B cell (primary cell): ENCODE measurements at regions not wholly inside any gene's neighbourhood (a gene's known extent, or its start where the extent isn't known, plus 50 kb on each side); places are given as distances from the start of the nearest gene placed in this dataset.
A peak's percentile ranks its signal among the peaks of the same experiment; 100 is the strongest.

Experiments used
- ATAC-seq: fragments of 200-7000 bp; cut with Tn5 transposase; one replicate; pipeline ENCODE4 v1.10.0; 2021; ENCODE audit warnings: low read depth, mild to moderate bottlenecking, moderate number of reproducible peaks, moderate library complexity
- CTCF ChIA-PET: fragments of 350-600 bp; sonication (Branson Sonifier 250); formaldehyde crosslinking; loops from one replicate; lab custom pipeline; 2021; ENCODE audit warnings: antibody characterized with exemption, inconsistent platforms; lab: Charles Lee
- POLR2A ChIA-PET: fragments of 350-600 bp; sonication (Branson Sonifier 250); formaldehyde crosslinking; loops from one replicate; lab custom pipeline; 2021; ENCODE audit warnings: antibody characterized with exemption; lab: Charles Lee
- DNase-seq: peaks from one replicate; pipeline ENCODE4 v3.0.0; 2013
- H2AFZ ChIP-seq: 2 replicates; pipeline ENCODE4 v1.6.1; 2012; ENCODE audit warnings: mild to moderate bottlenecking, low read depth, low read length; ENCODE audit not compliant: insufficient read depth, poor library complexity, severe bottlenecking
- H3K27ac ChIP-seq, 2 donors: 1 replicate in 1 of 2; 2 replicates in 1 of 2; pipeline ENCODE4 v1.5.1; 2012 to 2013; ENCODE audit warnings: low read length in 2 of 2, mild to moderate bottlenecking in 2 of 2, moderate library complexity in 1 of 2
- H3K27me3 ChIP-seq, 4 experiments: fragments of 200-600 bp in 1 of 4; sonication (generic) in 1 of 4; replicated peaks in 1 of 4; 1 replicate in 2 of 4; 2 replicates in 2 of 4; pipeline versions ENCODE4 v1.6.1 to v1.7.0; 2013 to 2016; ENCODE audit warnings: low read length in 3 of 4, mild to moderate bottlenecking in 2 of 4, mixed read lengths in 1 of 4, moderate library complexity in 1 of 4; ENCODE audit not compliant: insufficient read depth in 4 of 4, control insufficient read depth in 3 of 4; ENCODE audit errors: control extremely low read depth in 1 of 4
- H3K36me3 ChIP-seq, 2 experiments: replicated peaks in 1 of 2; 1 replicate in 1 of 2; 2 replicates in 1 of 2; pipeline versions ENCODE4 v1.6.1 to v1.7.1; 2013; ENCODE audit warnings: low read length in 1 of 2; ENCODE audit not compliant: insufficient read depth in 2 of 2, control insufficient read depth in 1 of 2; ENCODE audit errors: control extremely low read depth in 1 of 2, extremely low read depth in 1 of 2
- H3K4me1 ChIP-seq, 2 donors: fragments of 200-600 bp in 1 of 2; sonication (generic) in 1 of 2; 1 replicate in 1 of 2; 2 replicates in 1 of 2; pipeline versions ENCODE4 v1.5.1 to v1.6.1; 2013 to 2017; ENCODE audit warnings: low read length in 2 of 2; ENCODE audit not compliant: control insufficient read depth in 2 of 2, insufficient read depth in 2 of 2
- H3K4me2 ChIP-seq: replicated peaks from 2 replicates; pipeline ENCODE3; 2012; ENCODE audit warnings: mild to moderate bottlenecking, low read depth, low read length; ENCODE audit not compliant: poor library complexity, severe bottlenecking
- H3K4me3 ChIP-seq, 5 experiments: fragments of 200-600 bp in 1 of 5; sonication (generic) in 1 of 5; 1 replicate in 3 of 5; 2 replicates in 2 of 5; pipeline versions ENCODE4 v1.5.1 to v1.7.0; 2011 to 2016; ENCODE audit warnings: low read length in 4 of 5, mild to moderate bottlenecking in 4 of 5, low read depth in 2 of 5, control low read depth in 1 of 5, moderate library complexity in 1 of 5; ENCODE audit not compliant: insufficient read depth in 1 of 5; ENCODE audit errors: control extremely low read depth in 1 of 5, extremely low read depth in 1 of 5
- H3K79me2 ChIP-seq: fragments of 200-600 bp; sonication (generic); one replicate; pipeline ENCODE4 v1.6.0; 2016; ENCODE audit warnings: low read length; ENCODE audit not compliant: control insufficient read depth, insufficient read depth
- H3K9ac ChIP-seq: fragments of 200-600 bp; sonication (generic); 2 replicates; pipeline ENCODE4 v1.6.1; 2017; ENCODE audit warnings: mild to moderate bottlenecking, low read length, moderate library complexity
- H3K9me3 ChIP-seq, 3 donors: one replicate each; pipeline versions ENCODE4 v1.6.1 to v1.7.1; 2013; ENCODE audit warnings: low read length in 2 of 3; ENCODE audit not compliant: control insufficient read depth in 2 of 3, insufficient read depth in 1 of 3; ENCODE audit errors: control extremely low read depth in 1 of 3
- H4K20me1 ChIP-seq: 2 replicates; pipeline ENCODE4 v1.6.0; 2012; ENCODE audit warnings: mild to moderate bottlenecking, low read length; ENCODE audit not compliant: insufficient read depth, control insufficient read depth, poor library complexity, severe bottlenecking
- H3K27ac Mint-ChIP-seq: one replicate; pipeline ENCODE4 v1.8.0; 2021; ENCODE audit warnings: mixed read lengths
- H3K27me3 Mint-ChIP-seq: one replicate; pipeline ENCODE4 v1.8.0; 2021; ENCODE audit warnings: mixed read lengths
- H3K4me1 Mint-ChIP-seq: one replicate; pipeline ENCODE4 v1.8.0; 2021; ENCODE audit warnings: mixed read lengths
- H3K4me3 Mint-ChIP-seq: one replicate; pipeline ENCODE4 v1.8.0; 2021; ENCODE audit warnings: mixed read lengths
- H3K9me3 Mint-ChIP-seq: one replicate; pipeline ENCODE4 v1.8.0; 2022; ENCODE audit warnings: mixed read lengths; ENCODE audit not compliant: insufficient read depth
- CTCF ChIP-seq: fragments of 200-600 bp; IDR thresholded peaks from one replicate; pipeline ENCODE4 v1.8.0; 2022; ENCODE audit warnings: antibody characterized with exemption, mild to moderate bottlenecking
- EZH2 ChIP-seq: IDR thresholded peaks from 2 replicates; pipeline ENCODE4 v1.6.1; 2012; ENCODE audit warnings: borderline replicate concordance, low read depth, mild to moderate bottlenecking, moderate library complexity, low read length; ENCODE audit not compliant: insufficient read depth, poor library complexity, severe bottlenecking
- WGBS: methylation state at CpG from one replicate; pipeline ENCODE4 v1.1.5; 2013; ENCODE audit warnings: missing lambda C conversion rate; ENCODE audit not compliant: insufficient coverage; 5-methylcytosine and 5-hydroxymethylcytosine counted together
- intact Hi-C: fragments of 100-400 bp; cut with micrococcal nuclease; formaldehyde crosslinking; loops from one replicate; pipeline ENCODE4 v1.10.0; 2022

DNA sequence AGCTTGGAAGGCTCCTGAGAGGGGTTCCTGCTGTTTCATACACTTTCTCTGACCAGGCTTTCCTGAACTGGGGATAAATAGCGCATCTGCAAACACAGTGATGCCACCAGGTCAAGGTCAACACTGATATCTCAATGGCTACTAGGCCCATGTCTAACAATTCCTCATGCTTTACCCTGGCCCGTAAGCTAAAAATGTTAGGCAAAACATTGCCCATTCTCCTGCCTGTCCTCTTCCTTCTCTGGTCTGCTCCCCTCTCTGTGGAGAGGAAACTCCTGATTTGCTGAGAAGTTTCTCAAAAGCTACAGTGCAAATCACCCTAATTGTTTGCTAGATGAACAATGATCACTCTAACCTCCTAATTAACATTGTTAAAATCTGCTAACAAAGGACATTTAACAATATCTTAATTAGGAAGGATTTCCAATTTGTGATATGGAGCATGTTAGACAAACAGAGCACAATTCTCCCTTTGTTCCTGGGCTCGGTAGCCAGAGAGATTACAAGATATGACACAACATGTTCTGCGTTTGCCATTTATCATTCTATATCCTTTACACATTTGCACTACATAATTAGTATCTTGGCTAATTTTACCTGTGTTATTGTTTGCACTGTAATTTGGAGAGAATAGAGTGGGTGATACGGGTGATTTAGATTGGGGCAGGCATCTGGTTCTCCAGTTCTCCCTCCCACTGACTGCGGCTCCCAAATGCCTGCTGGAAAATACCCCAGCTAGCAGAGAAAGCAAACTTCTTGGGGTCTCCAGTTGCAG is 266.8 kb downstream of the CD83 start:
- H3K4me3 ChIP-seq: no peak overlapping the region
- H3K9me3 ChIP-seq: peaks cover 0 to 3% (median 0%) of the 10 kb centered on the region in 3 donors
- H3K27me3 Mint-ChIP-seq: no peaks in the 10 kb centered on the region
- DNase-seq (no peak), ATAC-seq (no peak)
- H3K4me2 ChIP-seq: no peak overlapping the region
- peak overlapping the region; percentile 13 for H3K27ac Mint-ChIP-seq
- intact Hi-C loops: no loop called here
- H4K20me1 ChIP-seq: no peaks in the 10 kb centered on the region
- POLR2A ChIA-PET: no interaction called here
- no peak overlapping the region for H3K9ac ChIP-seq
- no peak overlapping the region for H3K27ac ChIP-seq
- no peaks in the 10 kb centered on the region for H3K36me3 ChIP-seq
- CTCF ChIA-PET: interaction anchor here (0.6 to 1.6 kb wide), 2 partner anchors 10 to 1136 kb away, joined by 3 to 4 read pairs; no protein-coding TSS in a partner anchor
- H3K9me3 Mint-ChIP-seq: no peaks in the 10 kb centered on the region
- 94% methylated on average over 2 of the region's 6 CpGs for WGBS
- peaks cover 58% of the 10 kb centered on the region for H3K4me1 Mint-ChIP-seq
- no peak overlapping the region for H3K4me3 Mint-ChIP-seq
- peaks cover 44 to 48% of the 10 kb centered on the region in 2 donors for H3K4me1 ChIP-seq
- TF ChIP-seq CTCF (no peak), EZH2 (no peak)
- no peaks in the 10 kb centered on the region for H3K27me3 ChIP-seq
- no peak overlapping the region for H2AFZ ChIP-seq
- H3K79me2 ChIP-seq: no peaks in the 10 kb centered on the region

- Histone ChIP-seq H3K9ac (no peak overlapping the region), H3K4me2 (peak overlapping the region; percentile 31), H3K36me3 (no peaks in the 10 kb centered on the region), H4K20me1 (no peaks in the 10 kb centered on the region), H2AFZ (peak overlapping the region; percentile 40), H3K9me3 (peaks cover 0 to 3% (median 0%) of the 10 kb centered on the region in 3 donors), H3K4me3 (no peak overlapping the region), H3K27me3 (no peaks in the 10 kb centered on the region), H3K4me1 (peaks cover 37 to 39% of the 10 kb centered on the region in 2 donors), H3K27ac (peak overlapping the region in 1 of 2 donors; percentile 23), H3K79me2 (no peaks in the 10 kb centered on the region)
- WGBS: no CpG with 5 or more reads among the region's 2 CpGs
- POLR2A ChIA-PET: no interaction called here
- Mint-ChIP-seq H3K9me3 (no peaks in the 10 kb centered on the region), H3K4me3 (no peak overlapping the region), H3K4me1 (peaks cover 44% of the 10 kb centered on the region), H3K27me3 (no peaks in the 10 kb centered on the region), H3K27ac (peak overlapping the region; percentile 12)
- CTCF ChIA-PET: interaction anchor here (0.7 to 1.1 kb wide), 2 partner anchors 9 to 54 kb away, joined by 3 to 4 read pairs; no protein-coding TSS in a partner anchor
- DNase-seq (no peak), ATAC-seq (no peak)
- TF ChIP-seq CTCF (no peak), EZH2 (no peak)
- intact Hi-C loops: no loop called here
These were observed 268.7 kb downstream of the CD83 start for GRCh38 chr6:14386263-14386662.
